ENCODE measurements at regions not wholly inside any gene's neighbourhood (a gene's known extent, or its start where the extent isn't known, plus 50 kb on each side); places are given as distances from the start of the nearest gene placed in this dataset.

DNA sequence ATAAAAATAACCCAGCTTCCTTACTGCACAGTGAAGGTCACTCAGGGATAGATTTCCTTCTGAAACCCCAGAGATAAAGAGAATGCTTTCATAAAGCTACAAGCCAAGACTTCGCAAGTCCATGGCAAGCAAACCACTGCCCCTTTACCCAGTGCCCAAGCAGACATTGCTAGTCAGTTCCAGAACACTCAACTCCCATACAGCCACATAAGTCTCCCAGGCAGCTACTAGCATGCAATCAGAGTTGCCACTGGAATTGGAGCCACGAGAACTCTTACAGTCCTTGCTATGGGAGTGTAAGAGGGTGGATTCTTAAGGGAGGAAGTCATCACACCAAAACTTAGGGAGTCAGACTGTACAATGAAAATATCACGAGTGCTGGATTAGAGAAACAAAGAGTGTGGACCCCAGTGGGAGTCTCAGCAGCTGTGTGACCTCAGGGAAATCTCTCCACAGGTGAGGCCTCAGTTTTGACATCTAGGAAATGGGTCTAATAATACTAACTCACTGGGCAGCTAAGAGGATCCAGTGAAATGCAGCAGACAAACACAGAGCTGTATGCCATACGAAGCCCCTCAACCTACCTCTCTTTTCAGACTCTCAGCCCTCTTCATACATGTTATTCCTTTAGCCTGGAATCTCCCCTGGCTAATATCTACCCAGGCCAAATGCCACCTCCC, 526.6 kb downstream of the MN1 start:
- Histone ChIP-seq H3K9ac (ENCODE audit: low read length) (no peak overlapping the region), H2AK5ac (ENCODE audit: low read length, severe bottlenecking) (no peak overlapping the region), H3K27ac (ENCODE audit: low read length, poor library complexity, severe bottlenecking) (no peak overlapping the region), H3K4me3 (ENCODE audit: insufficient read depth in 1 of 2, low read depth in 1 of 2, low read length in 2 of 2) (no peak overlapping the region), H2BK120ac (ENCODE audit: low read depth, low read length) (no peak overlapping the region), H3K4me1 (ENCODE audit: control insufficient read depth, insufficient read depth, low read depth, low read length) (peaks cover 8% of the 10 kb centered on the region), H3K36me3 (ENCODE audit: control insufficient read depth in 1 of 2, insufficient read depth in 2 of 2, low read depth in 1 of 2, low read length in 2 of 2) (no peaks in the 10 kb centered on the region), H2BK12ac (ENCODE audit: low read length in 2 of 2) (no peak overlapping the region), H2BK15ac (ENCODE audit: low read depth, poor library complexity, severe bottlenecking) (no peak overlapping the region), H2AFZ (ENCODE audit: low read depth, low read length) (no peak overlapping the region), H3K27me3 (ENCODE audit: control insufficient read depth in 1 of 2, insufficient read depth in 1 of 2, low read length in 2 of 2) (peaks cover 6 to 77% of the 10 kb centered on the region in 2 experiments), H3K4ac (ENCODE audit: low read depth in 1 of 2, low read length in 2 of 2) (no peak overlapping the region), H3K79me1 (replicated peaks; ENCODE audit: low read length, poor library complexity, severe bottlenecking) (no peaks in the 10 kb centered on the region), H3K14ac (ENCODE audit: low read length in 2 of 2) (no peak overlapping the region), H3K23ac (ENCODE audit: low read length in 2 of 2) (no peak overlapping the region), H4K91ac (ENCODE audit: low read length) (no peak overlapping the region), H3K9me3 (ENCODE audit: control insufficient read depth, low read length) (peaks cover 9% of the 10 kb centered on the region), H2BK5ac (ENCODE audit: low read depth, low read length, poor library complexity, severe bottlenecking) (no peak overlapping the region), H4K8ac (ENCODE audit: low read length) (no peak overlapping the region), H3K4me2 (ENCODE audit: low read length, poor library complexity, severe bottlenecking) (no peak overlapping the region), H3K18ac (ENCODE audit: low read depth in 1 of 2, low read length in 2 of 2) (no peak overlapping the region)
- no peak for DNase-seq
- WGBS, result 81% methylated on average over 4 of the region's 4 CpGs

DNA sequence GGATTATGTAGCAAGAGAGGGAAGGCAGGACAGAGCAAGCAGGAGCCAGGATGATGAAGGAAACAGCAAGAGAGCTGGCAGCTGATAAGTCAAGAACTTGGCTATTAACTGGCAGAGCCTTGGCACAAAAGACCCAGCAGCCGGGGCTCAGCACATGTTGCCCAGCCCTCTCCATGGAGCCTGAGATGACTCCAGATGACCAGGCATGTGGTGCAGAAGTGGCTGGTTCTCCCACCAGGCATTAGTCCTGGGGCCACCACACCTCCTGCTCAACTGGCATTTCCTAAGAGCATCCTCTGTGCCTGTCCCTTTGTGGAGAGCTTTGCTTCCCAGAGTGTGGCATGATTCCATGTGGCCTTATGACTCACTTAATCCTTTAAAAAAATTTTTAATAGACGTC, 522.6 kb downstream of the MN1 start:
- Histone ChIP-seq H3K9me3 (ENCODE audit: control insufficient read depth, low read length) (peaks cover 19% of the 10 kb centered on the region), H3K27me3 (ENCODE audit: control insufficient read depth in 1 of 2, insufficient read depth in 1 of 2, low read length in 2 of 2) (peaks cover 0 to 50% of the 10 kb centered on the region in 2 experiments), H2AFZ (ENCODE audit: low read depth, low read length) (no peak overlapping the region), H3K4me2 (ENCODE audit: low read length, poor library complexity, severe bottlenecking) (no peak overlapping the region), H3K4me1 (ENCODE audit: control insufficient read depth, insufficient read depth, low read depth, low read length) (peaks cover 3% of the 10 kb centered on the region), H3K79me1 (replicated peaks; ENCODE audit: low read length, poor library complexity, severe bottlenecking) (no peaks in the 10 kb centered on the region), H3K23ac (ENCODE audit: low read length in 2 of 2) (no peak overlapping the region), H4K91ac (ENCODE audit: low read length) (no peak overlapping the region), H3K27ac (ENCODE audit: low read length, poor library complexity, severe bottlenecking) (no peak overlapping the region), H2BK12ac (ENCODE audit: low read length in 2 of 2) (no peak overlapping the region), H3K4ac (ENCODE audit: low read depth in 1 of 2, low read length in 2 of 2) (no peak overlapping the region), H2AK5ac (ENCODE audit: low read length, severe bottlenecking) (no peak overlapping the region), H3K36me3 (ENCODE audit: control insufficient read depth in 1 of 2, insufficient read depth in 2 of 2, low read depth in 1 of 2, low read length in 2 of 2) (no peaks in the 10 kb centered on the region), H3K18ac (ENCODE audit: low read depth in 1 of 2, low read length in 2 of 2) (no peak overlapping the region), H3K9ac (ENCODE audit: low read length) (no peak overlapping the region), H3K4me3 (ENCODE audit: insufficient read depth in 1 of 2, low read depth in 1 of 2, low read length in 2 of 2) (no peak overlapping the region), H3K14ac (ENCODE audit: low read length in 2 of 2) (no peak overlapping the region), H2BK5ac (ENCODE audit: low read depth, low read length, poor library complexity, severe bottlenecking) (no peak overlapping the region), H2BK15ac (ENCODE audit: low read depth, poor library complexity, severe bottlenecking) (no peak overlapping the region), H4K8ac (ENCODE audit: low read length) (no peak overlapping the region), H2BK120ac (ENCODE audit: low read depth, low read length) (no peak overlapping the region)
- WGBS, result 94% methylated on average over 1 of the region's 2 CpGs
- DNase-seq, result no peak

DNA sequence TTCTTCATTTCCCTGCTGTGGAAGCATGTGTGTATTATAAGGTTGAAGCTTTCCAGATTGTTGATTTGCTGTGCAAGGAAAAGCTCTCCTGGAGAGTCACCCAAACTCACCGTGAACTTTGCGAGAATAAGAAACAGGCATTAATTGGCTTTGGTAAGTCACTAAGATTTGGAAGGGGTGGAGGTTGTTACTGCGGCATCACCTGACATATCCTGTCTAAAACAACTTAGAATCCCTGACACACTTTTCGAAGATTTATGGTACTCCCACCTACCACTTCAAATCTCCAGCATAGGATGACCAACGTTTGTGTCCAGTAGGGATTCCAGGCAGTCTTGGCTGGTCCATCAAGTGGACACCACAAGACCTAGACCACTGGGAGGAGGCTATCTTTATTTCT, 518.3 kb downstream of the MN1 start:
- Histone ChIP-seq H3K27me3 (ENCODE audit: control insufficient read depth in 1 of 2, insufficient read depth in 1 of 2, low read length in 2 of 2) (peaks cover 0 to 49% of the 10 kb centered on the region in 2 experiments), H3K4ac (ENCODE audit: low read depth in 1 of 2, low read length in 2 of 2) (no peak overlapping the region), H3K4me2 (ENCODE audit: low read length, poor library complexity, severe bottlenecking) (no peak overlapping the region), H2AFZ (ENCODE audit: low read depth, low read length) (no peak overlapping the region), H3K18ac (ENCODE audit: low read depth in 1 of 2, low read length in 2 of 2) (no peak overlapping the region), H3K9ac (ENCODE audit: low read length) (no peak overlapping the region), H3K27ac (ENCODE audit: low read length, poor library complexity, severe bottlenecking) (no peak overlapping the region), H3K79me1 (replicated peaks; ENCODE audit: low read length, poor library complexity, severe bottlenecking) (no peaks in the 10 kb centered on the region), H4K8ac (ENCODE audit: low read length) (no peak overlapping the region), H3K36me3 (ENCODE audit: control insufficient read depth in 1 of 2, insufficient read depth in 2 of 2, low read depth in 1 of 2, low read length in 2 of 2) (no peaks in the 10 kb centered on the region), H3K4me1 (ENCODE audit: control insufficient read depth, insufficient read depth, low read depth, low read length) (peaks cover 2% of the 10 kb centered on the region), H2BK15ac (ENCODE audit: low read depth, poor library complexity, severe bottlenecking) (no peak overlapping the region), H3K14ac (ENCODE audit: low read length in 2 of 2) (no peak overlapping the region), H3K4me3 (ENCODE audit: insufficient read depth in 1 of 2, low read depth in 1 of 2, low read length in 2 of 2) (no peak overlapping the region), H2AK5ac (ENCODE audit: low read length, severe bottlenecking) (no peak overlapping the region), H2BK12ac (ENCODE audit: low read length in 2 of 2) (no peak overlapping the region), H4K91ac (ENCODE audit: low read length) (no peak overlapping the region), H2BK5ac (ENCODE audit: low read depth, low read length, poor library complexity, severe bottlenecking) (no peak overlapping the region), H3K23ac (ENCODE audit: low read length in 2 of 2) (no peak overlapping the region), H2BK120ac (ENCODE audit: low read depth, low read length) (no peak overlapping the region), H3K9me3 (ENCODE audit: control insufficient read depth, low read length) (peaks cover 9% of the 10 kb centered on the region)
- DNase-seq, result no peak
- 94% methylated on average over 5 of the region's 5 CpGs for WGBS

DNA sequence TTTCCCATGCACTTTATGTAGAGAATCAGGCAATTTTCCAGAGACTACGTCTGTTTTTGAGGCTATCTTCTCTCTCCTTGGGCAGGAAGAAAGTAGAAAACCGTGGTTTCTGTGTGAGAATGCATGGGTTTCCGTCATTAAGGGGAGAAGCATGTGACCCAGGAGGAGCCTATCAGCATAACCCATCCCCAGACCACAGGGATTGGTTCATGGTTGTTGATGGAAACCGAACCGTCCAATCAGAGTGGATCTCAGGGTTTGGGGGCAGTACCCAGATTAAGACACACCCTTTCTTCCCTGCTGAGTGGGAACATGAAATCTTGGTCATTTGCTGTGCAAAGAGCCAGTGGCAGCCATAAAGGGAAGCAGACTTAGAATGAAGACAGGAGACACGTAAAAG, 517.8 kb downstream of the MN1 start:
- Histone ChIP-seq H3K9ac (ENCODE audit: low read length) (no peak overlapping the region), H2BK120ac (ENCODE audit: low read depth, low read length) (no peak overlapping the region), H3K4ac (ENCODE audit: low read depth in 1 of 2, low read length in 2 of 2) (no peak overlapping the region), H4K8ac (ENCODE audit: low read length) (no peak overlapping the region), H3K27me3 (ENCODE audit: control insufficient read depth in 1 of 2, insufficient read depth in 1 of 2, low read length in 2 of 2) (peaks cover 0 to 49% of the 10 kb centered on the region in 2 experiments), H2AK5ac (ENCODE audit: low read length, severe bottlenecking) (no peak overlapping the region), H3K27ac (ENCODE audit: low read length, poor library complexity, severe bottlenecking) (no peak overlapping the region), H2BK15ac (ENCODE audit: low read depth, poor library complexity, severe bottlenecking) (no peak overlapping the region), H3K4me2 (ENCODE audit: low read length, poor library complexity, severe bottlenecking) (no peak overlapping the region), H3K4me3 (ENCODE audit: insufficient read depth in 1 of 2, low read depth in 1 of 2, low read length in 2 of 2) (no peak overlapping the region), H3K23ac (ENCODE audit: low read length in 2 of 2) (no peak overlapping the region), H3K4me1 (ENCODE audit: control insufficient read depth, insufficient read depth, low read depth, low read length) (peaks cover 2% of the 10 kb centered on the region), H3K79me1 (replicated peaks; ENCODE audit: low read length, poor library complexity, severe bottlenecking) (no peaks in the 10 kb centered on the region), H3K18ac (ENCODE audit: low read depth in 1 of 2, low read length in 2 of 2) (no peak overlapping the region), H3K36me3 (ENCODE audit: control insufficient read depth in 1 of 2, insufficient read depth in 2 of 2, low read depth in 1 of 2, low read length in 2 of 2) (no peaks in the 10 kb centered on the region), H2BK12ac (ENCODE audit: low read length in 2 of 2) (no peak overlapping the region), H2AFZ (ENCODE audit: low read depth, low read length) (no peak overlapping the region), H3K14ac (ENCODE audit: low read length in 2 of 2) (no peak overlapping the region), H2BK5ac (ENCODE audit: low read depth, low read length, poor library complexity, severe bottlenecking) (no peak overlapping the region), H3K9me3 (ENCODE audit: control insufficient read depth, low read length) (peaks cover 9% of the 10 kb centered on the region), H4K91ac (ENCODE audit: low read length) (no peak overlapping the region)
- no peak for DNase-seq
- 91% methylated on average over 6 of the region's 6 CpGs for WGBS
